Choroid plexus epithelial cell (primary cell): ENCODE measurements at regions not wholly inside any gene's neighbourhood (a gene's known extent, or its start where the extent isn't known, plus 50 kb on each side); places are given as distances from the start of the nearest gene placed in this dataset.
"Not testable (repeated sequence)": the region's sequence is repeated elsewhere in the genome, so short reads cannot be mapped to it uniquely, and the experiment has no call there.

Source experiments
- DNase-seq: peaks from one replicate; pipeline ENCODE4 v3.0.0-alpha.2; 2010; ENCODE audit warnings: low read depth
- H3K4me3 ChIP-seq: 2 replicates; pipeline ENCODE4 v1.5.1; 2011; ENCODE audit warnings: low read depth, mild to moderate bottlenecking, control low read depth, low read length, moderate library complexity
- CTCF ChIP-seq: conservative IDR thresholded peaks from 2 replicates; pipeline ENCODE4 v1.5.1; 2011; ENCODE audit warnings: low read depth, mild to moderate bottlenecking, control low read depth, inconsistent platforms, low read length, moderate library complexity

- peak; percentile 50 for DNase-seq
- no peak for TF ChIP-seq CTCF
- H3K4me3 ChIP-seq, result no peak overlapping the region
Observed at GRCh38 chr12:113700943-113701342, 229.3 kb upstream of the LHX5 start.

GRCh38 chr12:113699984-113700383, 228.3 kb upstream of the LHX5 start:
- H3K4me3 ChIP-seq, DNase-seq: not testable (repeated sequence)

DNA sequence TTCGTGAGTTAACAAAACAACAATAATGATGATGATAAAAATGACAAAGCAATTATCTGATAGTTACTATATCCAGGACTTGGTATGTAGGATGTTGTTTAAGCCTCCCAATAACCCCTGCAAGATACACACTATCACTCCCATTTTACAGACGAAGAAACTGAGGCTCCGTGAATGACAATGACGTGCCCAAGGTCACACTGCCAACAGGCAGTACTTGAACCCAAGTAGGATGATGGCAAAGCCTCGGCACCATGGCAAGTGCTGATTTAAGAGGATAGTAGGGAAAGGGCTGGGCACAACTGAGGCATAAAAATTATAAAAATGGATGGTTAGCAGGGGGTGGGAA, 226.8 kb upstream of the LHX5 start:
- no peak for DNase-seq
- no peak for TF ChIP-seq CTCF
- no peak overlapping the region for H3K4me3 ChIP-seq

DNA sequence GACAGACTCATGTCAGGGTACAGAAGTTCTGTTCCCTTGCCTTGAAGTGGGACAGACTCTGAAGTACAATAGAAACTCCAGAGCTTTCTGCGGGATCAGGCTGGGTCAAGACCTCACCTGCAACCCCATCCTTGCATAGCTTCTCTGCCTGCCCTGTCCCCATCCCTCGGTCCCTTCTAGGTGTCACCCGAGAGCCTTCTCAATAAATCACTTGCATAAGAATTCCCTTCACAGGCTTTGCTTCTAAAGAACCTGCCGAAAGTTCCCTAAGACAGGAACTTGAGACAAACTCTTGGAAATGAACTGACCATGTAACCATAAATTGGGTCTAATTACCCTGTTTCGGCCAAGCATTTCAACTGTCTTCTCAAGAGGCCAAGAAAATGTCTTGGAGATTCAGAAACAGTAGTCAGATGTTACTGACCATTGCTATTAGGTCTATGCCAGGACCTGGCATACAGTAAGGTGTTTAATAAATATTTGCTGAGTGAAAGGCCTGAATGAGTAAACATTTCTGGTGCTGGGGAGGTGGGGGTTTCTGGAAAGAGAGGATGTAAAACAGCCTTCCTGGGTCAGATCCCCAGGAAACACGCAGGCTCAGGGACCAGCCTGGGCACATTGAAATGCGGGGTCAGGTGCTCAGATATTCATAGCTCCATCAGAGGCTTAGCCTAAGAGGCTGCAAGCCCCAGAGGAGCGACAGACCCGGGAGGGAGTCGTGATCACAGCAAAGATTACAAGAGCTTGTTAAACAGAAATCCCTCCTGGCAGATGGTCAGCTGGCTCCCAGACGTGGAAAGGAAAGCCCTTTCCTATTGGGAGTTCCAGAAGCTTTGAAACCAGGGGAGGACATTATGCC, 226.2 kb upstream of the LHX5 start:
- no peak for TF ChIP-seq CTCF
- no peak overlapping the region for H3K4me3 ChIP-seq
- no peak for DNase-seq

GRCh38 chr12:113697104-113697503, 225.4 kb upstream of the LHX5 start:
- DNase-seq, result no peak
- H3K4me3 ChIP-seq, result no peak overlapping the region
- no peak for TF ChIP-seq CTCF

DNA sequence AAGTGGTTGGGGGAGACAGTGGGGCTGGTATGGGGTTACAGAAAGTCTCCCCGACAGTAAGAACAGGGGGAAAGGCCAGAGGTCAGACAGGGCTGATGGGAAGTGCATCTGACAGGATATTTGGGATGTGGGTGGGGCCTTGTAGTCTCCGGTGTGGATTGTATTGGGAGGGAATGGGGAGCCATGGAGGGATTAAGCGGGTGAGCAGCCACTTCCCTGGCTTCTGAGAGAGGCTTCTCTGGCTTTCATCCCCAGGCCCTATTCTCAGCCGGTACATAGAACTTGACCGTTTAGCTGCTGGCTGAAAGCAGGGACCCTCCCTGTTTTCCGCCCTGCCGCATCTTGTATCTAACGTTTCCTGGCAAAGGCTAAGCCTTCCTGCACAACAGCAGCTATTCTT, 222.0 kb upstream of the LHX5 start:
- no peak overlapping the region for H3K4me3 ChIP-seq
- no peak for DNase-seq
- TF ChIP-seq CTCF, result no peak

DNA sequence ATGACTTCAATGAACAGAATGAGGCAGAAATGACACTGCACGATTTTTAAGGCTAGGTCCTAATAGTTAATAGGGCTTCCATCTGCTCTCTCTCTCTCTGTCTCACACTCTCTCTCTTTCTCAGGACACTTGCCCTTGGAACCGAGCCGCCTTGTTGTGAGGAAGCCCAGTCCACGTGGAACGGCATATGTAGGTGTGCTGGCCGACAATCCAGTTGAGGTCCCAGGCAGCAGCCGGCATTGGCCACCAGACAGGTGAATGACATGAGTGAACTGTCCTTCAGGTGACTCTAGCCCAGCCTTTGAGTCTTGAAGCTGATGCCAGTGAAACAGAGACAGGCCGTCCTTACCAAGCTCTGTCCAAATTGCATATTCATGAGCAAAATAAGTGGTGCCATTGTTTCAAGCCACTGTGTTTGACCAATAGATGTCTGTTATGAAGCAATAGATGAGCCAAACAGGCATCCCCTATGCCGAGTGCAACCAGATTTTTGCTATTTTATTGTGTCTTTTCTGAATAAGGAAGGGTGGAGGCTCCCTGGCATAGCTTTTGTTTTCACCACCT, 217.5 kb upstream of the LHX5 start:
- no peak overlapping the region for H3K4me3 ChIP-seq
- no peak for TF ChIP-seq CTCF
- no peak for DNase-seq
